AG09319 (cell line): ENCODE measurements at regions not wholly inside any gene's neighbourhood (a gene's known extent, or its start where the extent isn't known, plus 50 kb on each side); places are given as distances from the start of the nearest gene placed in this dataset.

ENCODE experiments used
- DNase-seq: peaks from one replicate; pipeline ENCODE4 v3.0.0-alpha.2; 2010; ENCODE audit warnings: low read depth; ENCODE audit errors: extremely low read depth
- CTCF ChIP-seq: IDR thresholded peaks from 2 replicates; pipeline ENCODE4 v1.5.1; 2011; ENCODE audit warnings: low read depth, mild to moderate bottlenecking, inconsistent platforms, low read length, moderate library complexity

GRCh38 chr1:244219802-244220201, 168.7 kb downstream of the ZBTB18 start:
- no peak for TF ChIP-seq CTCF
- DNase-seq, result no peak

- DNase-seq, result no peak
- no peak for TF ChIP-seq CTCF
Observed at GRCh38 chr1:244220410-244220809, 169.3 kb downstream of the ZBTB18 start.

- TF ChIP-seq CTCF, result no peak
- DNase-seq, result no peak
Observed at GRCh38 chr1:244221991-244222390, 170.9 kb downstream of the ZBTB18 start.

GRCh38 chr1:244224487-244225430, 173.7 kb downstream of the ZBTB18 start:
- no peak for TF ChIP-seq CTCF
- no peak for DNase-seq

- DNase-seq, result no peak
- no peak for TF ChIP-seq CTCF
Observed at GRCh38 chr1:244226435-244226834, 175.4 kb downstream of the ZBTB18 start.

- DNase-seq, result no peak
- TF ChIP-seq CTCF, result no peak
Observed at GRCh38 chr1:244230470-244230869, 179.4 kb downstream of the ZBTB18 start.

GRCh38 chr1:244231193-244231571, 180.1 kb downstream of the ZBTB18 start:
- no peak for DNase-seq
- no peak for TF ChIP-seq CTCF
